GM19467 (cell line): ENCODE measurements at regions not wholly inside any gene's neighbourhood (a gene's known extent, or its start where the extent isn't known, plus 50 kb on each side); places are given as distances from the start of the nearest gene placed in this dataset.
A peak's percentile ranks its signal among the peaks of the same experiment; 100 is the strongest.

Experiments
- ATAC-seq: cut with Tn5 transposase; IDR thresholded peaks from one replicate; pipeline ENCODE4 v1.9.1; 2021; ENCODE audit warnings: mild to moderate bottlenecking, moderate library complexity; ENCODE audit not compliant: unreplicated experiment

DNA sequence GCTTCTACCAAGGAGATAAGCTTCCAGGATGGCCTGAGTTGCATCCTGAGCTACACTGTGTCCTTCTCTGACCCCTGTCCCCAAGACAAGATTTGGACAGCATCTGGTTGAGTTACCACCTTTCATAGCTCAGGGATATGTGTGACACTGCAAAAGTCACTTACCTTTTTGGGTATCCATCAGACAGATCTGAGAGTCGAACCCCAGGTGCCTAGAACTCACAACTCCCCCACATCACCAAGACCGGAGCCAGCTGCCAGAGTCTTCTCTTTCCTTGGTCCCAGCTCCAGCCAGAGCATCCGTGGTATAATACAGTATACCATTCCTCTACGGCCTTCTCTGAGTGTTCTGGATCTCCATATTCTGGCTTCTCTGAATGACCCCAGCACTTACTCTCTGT, 133.0 kb downstream of the CD83 start:
- no peak for ATAC-seq

DNA sequence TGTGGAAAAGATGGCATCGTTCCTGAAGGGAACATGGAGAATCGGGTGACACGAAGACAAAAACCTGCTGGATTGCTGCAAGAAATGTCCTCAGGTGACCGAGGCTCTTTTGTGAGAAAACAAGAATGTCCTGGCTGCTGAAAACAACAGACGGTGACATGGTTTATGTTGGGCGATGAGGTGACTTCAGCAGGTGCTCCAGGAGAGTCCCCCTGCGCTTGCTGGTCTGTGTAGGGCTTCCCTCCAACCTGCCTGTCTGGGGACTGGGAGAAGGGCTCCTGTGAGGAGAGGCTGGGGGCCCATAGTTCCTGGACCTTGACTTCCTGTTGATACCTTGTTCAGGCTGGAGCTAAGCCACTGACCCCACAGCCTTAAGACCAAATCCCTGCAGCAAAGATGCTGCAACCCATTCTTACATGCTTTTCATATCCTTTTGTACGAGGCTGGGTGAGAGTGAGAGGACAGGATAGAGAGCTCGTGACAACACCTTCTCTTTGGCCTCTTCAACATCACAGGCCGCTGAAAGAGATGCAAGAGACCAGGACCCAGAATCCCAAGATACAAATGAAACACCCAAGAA, 134.8 kb downstream of the CD83 start:
- ATAC-seq = no peak

DNA sequence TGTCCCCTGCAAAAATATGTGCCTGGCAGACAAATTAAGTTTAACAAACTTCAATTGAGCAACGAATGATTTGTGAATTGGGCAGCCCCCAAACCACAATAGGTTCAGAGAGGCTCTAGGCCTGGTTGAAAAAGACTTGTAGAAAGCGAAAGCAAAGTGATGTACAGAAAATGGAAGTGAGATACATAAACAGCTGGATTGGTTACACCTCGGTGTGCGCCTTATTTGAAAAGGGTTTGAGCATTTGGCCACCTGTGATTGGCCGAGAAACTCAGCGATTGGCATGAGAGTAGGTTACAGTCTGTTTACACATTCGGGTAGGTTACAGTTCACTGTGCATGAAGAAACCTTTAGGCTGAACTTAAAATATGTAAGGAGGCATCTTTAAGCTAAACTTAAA, 136.9 kb downstream of the CD83 start:
- peak; percentile 89 for ATAC-seq

DNA sequence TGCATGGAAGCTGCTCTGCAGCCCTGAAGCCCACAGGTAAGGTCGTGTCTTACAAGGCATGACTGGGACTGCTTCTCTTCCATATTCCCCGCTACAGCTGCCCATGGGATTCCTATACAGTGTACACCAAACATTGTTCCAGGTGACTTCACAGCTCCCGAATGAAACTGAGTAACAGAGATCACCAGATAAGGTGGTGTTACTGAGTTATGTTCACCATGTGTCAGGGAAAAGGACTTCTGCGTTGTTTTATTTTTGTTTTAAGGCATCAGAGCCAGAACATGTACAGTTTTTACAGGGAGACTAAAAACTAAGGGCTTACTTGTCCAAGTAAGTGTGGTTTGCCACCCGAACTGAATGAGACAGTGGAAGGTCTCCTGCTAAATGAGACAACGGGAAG, 138.3 kb downstream of the CD83 start:
- ATAC-seq = no peak

DNA sequence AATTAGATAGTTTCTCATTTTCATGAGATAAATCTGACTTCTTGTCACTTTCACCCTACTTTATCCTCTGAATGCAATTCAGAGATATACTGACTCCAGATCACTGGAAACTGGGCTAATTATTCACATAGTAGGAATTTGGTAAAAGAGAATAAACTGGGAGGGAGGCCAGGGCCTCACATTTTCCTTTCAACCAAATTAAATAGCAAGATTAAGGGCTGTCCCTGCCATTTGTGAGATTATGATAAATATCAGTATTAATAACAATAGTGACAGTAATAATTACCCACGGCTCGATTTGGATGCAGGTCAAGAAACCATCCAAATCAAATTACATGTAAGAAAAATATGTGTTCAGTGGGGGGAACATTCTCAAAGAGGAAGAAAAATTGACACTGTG, 140.5 kb downstream of the CD83 start:
- ATAC-seq = no peak

DNA sequence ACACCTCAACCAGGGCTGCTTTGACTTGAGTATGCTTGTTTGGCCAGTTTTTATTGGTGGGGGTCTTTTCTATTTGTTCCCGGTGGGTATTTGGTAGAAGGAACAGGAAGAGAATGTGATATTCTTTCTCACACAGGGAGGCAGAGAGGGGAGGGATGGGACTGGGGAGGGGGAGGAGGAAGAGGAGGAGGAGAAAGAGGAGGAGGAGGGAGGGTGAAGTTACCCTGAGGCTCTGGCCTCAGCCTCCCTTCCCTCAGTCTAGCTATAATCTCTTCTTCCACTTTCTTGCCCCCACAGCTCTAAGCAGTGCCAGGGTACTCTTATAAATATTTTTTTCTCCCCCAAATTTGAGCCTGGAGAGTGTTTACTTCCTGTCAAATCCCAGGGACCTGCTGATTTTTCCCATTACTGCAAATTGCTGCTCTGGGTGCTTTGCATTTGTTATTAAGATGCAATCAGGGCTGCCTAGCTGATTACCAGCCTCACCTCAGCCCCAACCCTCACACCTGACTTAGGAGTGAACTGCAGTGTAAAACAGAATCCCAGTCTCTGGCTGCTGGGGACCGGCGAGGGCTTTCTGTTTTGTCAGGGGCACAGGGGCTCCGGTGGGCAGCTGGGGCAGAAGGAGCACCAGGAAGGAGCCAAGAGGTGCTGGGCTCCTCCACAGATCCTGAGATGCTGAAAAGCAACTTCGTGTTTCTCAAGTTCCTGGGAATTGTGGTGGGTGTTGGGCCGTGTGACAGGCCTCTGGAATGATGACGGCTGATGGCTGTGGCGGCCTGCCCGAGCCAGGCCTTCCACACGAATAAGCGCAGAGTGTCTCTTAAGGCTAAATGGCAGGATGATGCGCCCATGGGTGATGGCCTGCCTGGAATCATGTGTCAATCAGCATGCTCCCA, 141.4 kb downstream of the CD83 start:
- ATAC-seq = no peak

DNA sequence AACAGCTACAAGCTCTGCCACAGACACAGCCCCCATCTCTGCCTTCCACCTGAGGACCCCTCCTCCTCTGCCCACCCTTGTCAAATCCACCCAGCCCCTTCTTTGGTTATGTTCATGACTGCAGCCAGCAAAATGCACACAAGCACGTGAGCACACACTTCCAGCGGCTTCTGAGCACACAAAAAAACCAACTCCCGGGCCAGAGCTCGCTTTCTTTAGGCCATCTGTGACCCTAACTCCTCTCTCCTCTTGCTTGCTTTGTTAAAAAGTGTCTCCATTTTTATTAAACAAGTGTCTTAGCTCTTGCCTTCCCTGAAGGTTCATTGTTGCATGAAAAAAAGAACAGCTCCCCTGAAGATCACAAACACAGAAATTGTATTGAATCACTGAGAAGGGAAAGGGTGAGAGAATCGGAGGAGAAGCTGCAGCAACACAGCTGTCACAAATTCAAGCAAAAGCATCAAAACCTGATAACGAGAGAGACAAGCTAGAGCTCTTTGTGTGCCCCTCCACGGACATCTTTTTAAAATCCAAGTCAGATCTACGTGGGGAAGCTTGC, 142.1 kb downstream of the CD83 start:
- no peak for ATAC-seq

DNA sequence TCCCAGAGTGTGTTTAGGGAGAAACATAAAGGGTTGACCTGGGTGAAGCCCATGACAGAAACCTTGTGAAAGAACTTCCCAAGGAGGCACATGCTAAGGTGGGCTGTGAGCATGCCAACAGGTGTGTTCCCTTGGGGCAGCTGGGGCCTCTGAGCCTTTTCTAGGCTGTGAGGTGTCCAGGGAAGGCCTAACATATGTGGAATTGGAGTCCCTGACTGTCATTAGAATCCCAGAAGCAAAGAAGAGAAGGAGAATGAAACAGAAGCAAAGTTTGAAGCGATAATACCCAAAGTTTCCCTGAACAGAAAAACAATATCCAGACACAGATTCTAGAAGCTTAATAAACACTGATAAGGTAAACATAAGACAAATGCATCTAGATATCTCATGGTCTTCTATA, 143.3 kb downstream of the CD83 start:
- ATAC-seq = no peak

DNA sequence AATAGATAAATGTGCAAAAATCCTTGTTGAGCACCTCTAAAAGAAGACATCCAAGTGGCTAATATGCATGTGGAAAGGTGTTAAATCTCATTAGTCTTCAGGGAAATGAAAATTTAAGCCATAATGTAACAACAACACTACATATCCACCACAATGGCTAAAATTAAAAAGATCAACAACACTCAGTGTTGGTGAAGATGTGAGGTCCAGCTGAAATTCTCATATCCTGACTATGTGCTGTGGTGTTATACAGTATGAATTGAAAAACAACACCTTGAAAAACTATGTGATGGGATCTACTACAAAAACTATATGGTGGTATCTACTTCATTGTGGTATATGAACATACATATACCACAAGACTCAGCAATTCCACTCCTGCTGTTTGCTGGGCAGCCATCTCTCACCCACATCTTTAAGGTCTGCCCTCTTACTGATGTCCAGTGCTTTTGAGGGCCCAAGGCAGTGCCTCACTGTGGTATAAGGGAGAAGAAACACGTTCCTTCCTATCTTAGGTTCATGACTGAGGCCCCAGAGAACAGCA, 146.4 kb downstream of the CD83 start:
- no peak for ATAC-seq

DNA sequence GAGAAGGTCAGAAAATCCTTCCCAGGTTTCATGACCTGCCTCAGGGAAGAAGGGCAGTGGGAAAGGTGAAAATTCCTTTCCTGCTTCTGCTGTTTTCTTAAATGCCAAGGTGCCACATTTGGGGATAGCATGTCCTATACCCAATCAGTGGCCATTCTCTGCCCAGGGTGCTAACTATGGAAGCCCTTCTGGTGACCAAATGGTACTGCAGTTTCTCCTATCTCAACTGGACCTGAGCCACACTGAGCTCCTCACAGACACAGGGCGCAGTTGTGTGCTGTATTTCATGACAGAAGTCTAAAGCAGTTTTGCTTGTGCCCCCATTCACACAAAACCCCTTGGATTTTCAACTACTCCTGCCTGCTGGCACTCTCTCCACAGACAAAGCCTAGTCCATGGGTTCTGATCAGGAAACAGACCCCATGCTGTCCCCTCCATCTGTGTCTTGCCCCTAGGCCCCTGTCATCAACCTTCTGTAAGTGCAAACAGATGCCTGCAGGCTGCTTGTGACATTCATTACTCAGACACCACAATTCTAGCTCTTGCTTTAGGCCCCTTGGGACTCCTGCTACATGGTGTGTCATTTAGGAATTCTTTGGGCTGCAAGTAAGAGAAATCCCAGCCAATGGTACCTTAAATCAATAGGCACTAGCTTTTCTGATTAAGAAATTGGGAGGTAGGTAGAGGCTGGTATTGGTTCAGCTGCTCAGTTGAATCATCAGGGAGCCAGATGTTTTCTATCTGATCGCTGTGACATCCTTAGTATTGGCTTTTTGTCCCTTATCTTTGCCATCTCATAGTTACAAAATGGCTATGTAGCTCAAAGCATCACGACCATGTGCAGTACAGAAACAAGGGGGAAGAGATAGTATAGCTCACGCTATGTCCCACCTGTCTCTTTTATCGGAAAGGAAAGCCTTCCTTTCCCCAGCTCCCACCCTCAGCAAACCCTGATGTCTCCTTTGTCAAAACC, 147.8 kb downstream of the CD83 start:
- no peak for ATAC-seq

DNA sequence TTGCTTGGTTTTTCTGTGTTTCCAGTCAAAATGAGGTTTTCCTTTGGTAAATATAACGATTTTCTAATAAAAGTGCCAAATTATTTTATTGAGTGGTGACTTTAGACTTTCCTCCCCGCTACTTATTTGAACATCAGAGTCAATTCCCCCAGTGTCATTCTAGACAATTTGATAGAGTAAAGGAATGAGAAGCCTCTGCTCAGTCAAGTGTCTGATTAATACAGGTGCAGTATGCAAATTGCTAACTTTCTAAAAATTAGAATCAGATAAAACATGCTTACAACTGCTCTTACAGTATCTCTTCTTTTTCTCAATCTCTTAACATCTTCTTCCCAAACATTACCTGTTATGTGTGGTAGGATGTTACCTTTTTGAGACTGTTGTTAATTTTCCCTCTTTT, 148.7 kb downstream of the CD83 start:
- no peak for ATAC-seq

DNA sequence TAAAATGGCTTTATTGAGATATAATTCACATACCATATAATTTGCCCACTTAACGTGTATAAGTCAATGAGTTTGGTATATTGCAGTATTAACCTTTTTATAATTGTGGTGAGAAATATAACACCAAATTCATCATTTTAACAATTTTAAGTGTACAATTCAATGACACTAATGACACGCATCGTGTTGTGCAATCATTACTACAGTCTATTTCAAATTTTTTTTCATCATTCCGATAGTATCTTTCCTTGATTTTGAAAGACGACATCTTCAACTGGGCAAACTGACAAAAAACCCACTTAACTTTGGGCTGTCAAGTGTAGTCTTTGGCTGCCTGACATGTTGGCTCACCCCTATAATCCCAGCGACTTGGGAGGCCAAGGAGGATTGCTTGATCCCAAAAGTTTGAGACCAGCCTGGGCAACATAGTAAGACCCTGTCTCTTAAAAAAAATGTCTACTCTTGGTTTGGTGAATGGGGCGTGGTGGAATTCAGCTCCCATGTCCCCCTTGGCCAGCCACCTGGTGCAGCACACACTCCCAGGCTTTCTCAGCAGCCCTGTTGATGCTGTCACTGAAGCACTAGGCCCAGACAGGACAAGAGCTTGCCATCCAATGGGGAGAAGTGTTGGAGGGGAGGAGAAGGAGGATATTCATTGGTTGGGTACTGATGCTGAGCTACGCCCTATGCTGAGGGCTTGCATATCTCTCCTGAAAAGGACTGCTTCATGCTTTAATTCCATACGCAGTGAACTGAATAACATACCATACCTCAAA, 150.5 kb downstream of the CD83 start:
- ATAC-seq = no peak

DNA sequence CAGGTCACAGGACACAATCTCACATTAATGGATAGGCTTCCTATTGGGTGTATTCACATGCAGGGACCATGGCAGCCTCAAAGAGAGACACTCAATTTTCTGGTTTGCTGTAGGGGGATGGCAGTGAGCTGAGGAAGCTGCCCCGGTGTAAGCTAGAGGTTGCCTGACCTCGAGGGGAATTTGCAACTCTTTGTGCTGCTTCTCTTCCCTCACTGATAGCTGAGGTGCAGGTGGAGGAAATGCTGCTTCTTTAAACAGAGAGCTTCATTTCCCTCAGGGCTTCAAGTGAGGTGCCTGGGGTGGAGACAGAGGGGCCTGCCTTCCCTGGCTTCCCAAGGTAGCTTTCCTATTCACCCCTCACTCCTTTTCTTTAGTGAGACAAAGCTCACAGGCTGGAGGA, 151.9 kb downstream of the CD83 start:
- ATAC-seq = no peak

DNA sequence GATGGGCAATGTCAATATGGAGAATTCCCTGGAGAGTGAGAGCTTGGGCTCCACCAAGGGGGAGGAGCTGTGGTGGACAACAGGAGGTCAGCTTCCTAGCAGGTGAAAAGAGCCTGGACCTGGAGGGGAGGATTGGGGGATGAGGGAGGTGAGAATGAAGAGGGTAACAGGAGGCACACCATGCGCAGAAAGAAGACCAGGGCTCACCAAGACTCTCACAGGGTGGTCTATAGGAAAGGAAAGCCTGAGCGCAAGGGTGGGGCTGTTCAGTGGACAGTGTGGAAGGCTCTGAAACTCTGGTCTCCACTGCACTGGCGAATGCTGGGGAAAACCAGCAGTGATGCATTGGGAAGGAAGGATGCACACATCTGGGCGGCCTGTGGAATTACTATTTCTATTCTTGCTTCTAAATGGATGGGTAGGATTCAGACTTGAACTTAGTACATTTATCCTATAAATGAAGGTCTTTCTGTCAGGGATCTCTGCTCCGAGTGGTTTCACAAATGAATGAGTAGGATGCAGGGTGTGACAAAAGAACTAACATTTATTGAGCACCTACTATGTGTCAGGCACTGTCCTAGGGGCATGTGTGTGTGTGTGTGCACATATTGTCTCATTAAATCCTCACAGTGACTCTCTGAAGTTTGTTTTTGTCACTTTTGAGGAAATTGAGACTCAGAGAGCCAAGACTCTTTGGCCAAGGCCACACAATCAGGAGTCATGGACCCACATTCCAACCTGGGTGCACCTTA, 152.7 kb downstream of the CD83 start:
- ATAC-seq = no peak

DNA sequence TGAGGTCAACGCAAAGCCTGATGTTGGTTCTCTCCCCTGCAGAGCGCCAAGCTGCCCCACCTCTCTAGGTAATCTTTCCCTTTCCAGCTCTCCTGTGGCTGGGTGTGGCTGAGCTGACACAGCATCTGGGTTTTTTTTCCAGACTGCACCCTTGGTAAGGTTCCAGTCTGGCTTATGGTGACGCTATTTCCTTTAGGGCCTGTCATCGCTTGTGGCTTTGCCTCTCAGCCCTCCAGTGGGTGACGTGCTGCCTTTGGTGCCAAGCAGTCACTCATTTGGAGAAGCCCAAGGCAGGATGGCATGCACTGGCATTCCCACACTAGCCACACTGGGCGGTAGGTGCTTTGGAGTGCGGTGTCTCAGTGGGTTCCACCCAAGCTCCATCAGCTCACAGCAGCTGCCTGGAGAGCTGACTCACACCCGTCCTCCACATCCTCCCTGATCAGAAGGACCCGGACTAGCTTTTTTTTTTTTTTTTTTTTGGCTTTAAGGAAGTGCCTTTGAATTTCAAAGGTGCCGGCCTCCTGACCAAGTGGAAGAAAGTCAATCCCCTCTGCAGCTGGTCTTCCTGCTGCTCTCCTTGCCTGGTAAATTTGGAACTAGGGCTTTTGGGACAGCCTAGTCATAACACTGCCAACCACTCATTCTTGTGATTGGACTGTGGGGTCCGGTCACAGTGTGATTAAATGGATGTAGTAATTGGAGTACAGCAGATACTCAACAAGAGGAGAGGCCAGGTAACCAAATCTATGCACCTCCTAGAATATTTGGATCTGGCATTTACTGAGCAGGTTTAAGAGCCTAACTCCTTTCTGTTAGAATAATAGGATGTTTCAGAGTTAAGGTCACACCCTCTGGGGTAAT, 153.6 kb downstream of the CD83 start:
- ATAC-seq = no peak

DNA sequence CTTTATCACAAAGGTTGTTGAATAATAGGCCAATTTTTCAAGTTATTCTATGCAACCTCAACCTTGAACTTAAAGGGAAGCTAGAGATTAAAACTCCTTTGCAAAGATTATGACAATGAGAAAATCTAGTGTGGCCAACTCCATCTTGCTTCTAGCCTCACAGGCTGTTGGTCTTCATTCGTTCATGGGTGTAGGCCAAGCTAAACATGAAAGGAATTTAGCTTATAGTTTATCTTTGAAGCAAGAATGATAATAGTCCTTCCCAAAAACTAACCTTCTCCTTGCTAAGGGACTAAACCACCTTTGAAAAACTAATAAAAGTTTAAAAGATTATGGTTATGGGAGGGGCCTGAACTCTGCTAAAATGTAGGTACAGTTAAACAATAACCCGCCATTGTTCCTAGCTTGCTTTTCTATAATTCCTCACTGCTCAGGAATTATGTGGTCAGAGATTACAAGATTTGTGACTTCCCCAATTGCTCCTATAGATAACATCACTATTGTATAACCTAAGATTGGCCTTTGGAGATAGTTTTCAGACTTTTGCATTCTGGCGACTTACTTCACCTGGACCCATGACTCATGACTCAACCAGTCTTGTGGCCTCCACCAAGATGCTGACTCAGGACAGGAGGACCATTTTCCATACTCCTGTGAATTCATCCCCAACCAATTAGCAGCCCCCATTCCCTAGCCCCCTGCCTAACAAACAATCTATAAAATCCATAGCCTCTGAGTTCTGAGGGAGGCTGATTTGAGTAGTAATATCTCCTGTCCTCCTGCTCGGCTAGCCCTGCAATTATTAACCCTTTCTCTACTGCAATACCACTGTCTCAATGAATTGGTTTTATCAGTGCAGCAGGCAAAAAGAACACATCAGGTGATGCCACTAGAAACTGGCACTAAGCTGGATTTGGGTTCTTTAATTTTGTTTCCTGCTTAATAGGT, 154.5 kb downstream of the CD83 start:
- ATAC-seq = no peak

DNA sequence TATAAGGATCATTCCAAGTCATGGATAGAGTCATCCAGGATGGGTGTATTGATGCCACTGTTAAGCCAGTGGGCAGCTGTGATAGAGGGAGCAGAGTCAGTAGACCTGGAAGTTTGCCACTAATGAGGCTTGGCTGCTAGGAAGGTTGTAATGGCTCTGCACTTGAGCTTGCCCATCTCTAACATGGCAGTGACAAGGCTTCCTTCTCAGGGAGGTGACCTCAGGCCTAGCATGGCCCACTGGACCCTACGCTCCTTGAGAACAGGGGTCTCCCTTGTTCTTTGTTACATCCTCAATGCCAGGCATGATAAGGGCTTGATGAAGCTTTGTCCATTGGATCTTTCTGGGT, 155.1 kb downstream of the CD83 start:
- ATAC-seq = no peak
